ENCODE measurements at regions not wholly inside any gene's neighbourhood (a gene's known extent, or its start where the extent isn't known, plus 50 kb on each side); places are given as distances from the start of the nearest gene placed in this dataset.
"Not testable (repeated sequence)": the region's sequence is repeated elsewhere in the genome, so short reads cannot be mapped to it uniquely, and the experiment has no call there.

DNA sequence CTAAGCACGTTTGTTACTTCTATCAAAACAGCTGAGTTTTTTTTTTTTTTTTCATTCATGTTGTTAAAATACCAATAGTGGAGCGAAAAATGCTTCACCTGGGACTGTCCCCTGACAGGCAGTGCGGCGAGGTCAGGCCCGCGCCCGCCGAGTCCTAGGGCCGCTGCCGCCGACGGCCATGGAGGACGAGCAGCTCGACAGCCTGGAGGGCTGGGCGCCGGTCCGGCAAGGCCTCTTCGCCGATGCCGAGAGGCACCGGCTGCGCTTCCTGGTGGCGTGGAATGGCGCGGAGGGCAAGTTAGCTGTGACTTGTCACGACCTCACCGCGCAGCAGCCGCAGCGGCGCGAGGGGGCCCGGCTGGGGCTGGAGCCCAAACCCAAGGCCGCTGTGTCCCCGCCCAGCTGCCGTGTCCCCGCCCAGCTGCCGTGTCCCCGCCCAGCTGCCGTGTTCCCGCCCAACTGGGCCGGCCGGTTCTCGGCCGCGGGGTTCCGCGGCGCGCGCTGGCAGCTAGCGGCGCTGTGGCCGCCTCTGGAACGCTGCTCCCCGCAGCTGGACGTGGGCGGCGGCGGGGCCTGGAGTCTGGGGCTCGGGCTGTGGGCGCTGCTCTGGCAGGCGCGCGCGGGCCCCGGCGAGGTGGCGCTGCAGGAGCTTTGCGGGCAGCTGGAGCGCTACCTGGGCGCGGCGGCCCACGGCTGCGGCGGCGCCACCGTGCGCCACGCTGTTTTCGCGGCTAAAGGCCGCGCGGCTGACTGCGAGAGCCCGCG is 56.7 kb upstream of the GOLGA8R start:
- DNase-seq (ENCODE audit: low spot score): peak; percentile 50

DNA sequence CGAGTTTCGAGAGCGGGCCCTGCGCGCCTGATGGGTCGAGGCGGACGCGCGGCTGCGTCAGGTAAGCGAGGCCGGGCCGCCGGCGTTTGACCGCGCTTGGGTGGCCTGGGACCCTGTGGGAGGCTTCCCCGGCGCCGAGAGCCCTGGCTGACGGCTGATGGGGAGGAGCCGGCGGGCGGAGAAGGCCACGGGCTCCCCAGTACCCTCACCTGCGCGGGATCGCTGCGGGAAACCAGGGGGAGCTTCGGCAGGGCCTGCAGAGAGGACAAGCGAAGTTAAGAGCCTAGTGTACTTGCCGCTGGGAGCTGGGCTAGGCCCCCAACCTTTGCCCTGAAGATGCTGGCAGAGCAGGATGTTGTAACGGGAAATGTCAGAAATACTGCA is 57.3 kb upstream of the GOLGA8R start:
- not testable (repeated sequence) for DNase-seq (ENCODE audit: low spot score)

DNA sequence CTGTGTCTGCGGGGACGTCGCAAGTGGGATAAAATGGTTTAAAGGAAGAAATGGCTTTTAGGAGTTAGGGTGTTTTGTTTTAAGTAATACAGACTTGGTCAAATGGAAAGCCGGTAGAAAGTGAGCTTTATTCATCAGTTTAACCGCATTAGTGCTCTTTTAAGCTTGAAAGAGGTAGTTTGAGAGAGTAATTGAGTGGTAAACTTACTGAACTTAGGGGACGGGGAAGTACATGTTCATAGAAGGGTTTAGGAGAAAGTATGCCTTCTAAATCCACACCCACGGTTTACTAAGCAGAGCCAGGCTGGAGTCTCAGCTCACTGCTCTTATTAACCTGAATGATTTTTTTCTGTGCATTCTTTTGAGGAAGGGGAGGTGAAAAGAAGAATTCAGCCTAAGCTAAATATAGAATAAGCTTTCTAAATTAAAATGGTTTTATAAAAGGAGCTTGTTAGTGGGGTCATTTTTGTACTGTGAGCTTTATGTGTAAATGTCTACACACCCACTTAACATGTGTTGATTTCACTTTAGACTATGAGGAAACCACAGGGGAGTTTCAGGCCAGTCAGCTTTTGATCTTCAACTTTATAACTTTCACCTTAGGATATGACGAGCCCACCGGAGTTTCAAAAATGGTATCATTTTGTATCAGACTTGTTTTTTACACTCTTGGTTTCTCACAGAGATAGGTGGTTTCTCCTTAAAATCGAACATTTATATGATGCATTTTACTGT is 57.9 kb upstream of the GOLGA8R start:
- not testable (repeated sequence) for DNase-seq (ENCODE audit: low spot score)

DNA sequence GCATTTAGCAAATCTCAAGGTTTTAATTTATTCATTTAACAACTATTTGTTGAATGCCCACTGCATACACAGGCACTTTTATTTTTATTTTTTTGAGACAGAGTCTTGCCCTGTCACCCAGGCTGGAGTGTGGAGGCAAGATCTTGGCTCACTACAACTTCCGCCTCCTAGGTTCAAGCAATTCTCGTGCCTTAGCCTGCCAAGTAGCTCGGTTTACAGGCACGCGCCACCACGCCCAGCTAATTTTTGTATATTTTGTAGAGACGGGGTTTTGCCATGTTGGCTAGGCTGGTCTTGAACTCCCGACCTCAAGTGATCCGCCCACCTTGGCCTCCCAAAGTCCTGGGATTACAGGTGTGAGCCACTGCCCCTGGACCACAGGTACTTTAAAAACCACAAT is 67.0 kb upstream of the GOLGA8Q start:
- not testable (repeated sequence) for DNase-seq (ENCODE audit: low spot score)

DNA sequence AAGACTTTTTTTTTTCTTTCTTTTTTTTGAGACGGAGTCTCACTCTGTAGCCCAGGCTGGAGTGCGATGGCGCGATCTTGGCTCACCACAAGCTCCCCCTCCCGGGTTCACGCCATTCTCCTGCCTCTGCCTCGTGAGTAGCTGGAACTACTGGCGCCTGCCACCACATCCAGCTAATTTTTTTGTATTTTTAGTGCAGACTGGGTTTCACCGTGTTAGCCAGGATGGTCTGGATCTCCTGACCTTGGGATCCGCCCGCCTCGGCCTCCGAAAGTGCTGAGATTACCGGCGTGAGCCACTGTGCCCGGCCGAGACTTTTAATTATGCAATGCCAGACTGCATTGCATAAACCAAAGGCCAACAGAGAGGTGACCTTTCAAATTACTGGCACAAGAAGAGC is 62.6 kb upstream of the GOLGA8Q start:
- not testable (repeated sequence) for DNase-seq (ENCODE audit: low spot score)

DNA sequence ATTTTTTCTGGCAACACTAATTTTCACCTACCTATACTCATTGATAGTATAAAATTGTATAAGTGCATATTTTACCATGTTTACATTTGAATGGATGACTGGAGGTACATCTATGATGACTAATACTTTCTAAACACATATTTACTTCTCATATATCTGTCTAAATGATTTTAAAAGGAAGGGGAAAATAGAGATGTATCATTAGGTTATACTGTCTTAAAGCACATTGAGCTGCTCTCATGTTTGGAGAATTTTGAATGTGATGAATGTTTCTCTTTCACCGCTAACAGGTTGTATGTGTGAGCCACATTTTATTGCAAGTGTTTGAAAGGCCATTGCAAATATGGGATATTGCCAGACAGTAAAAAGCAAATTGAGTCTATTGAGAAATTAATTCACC is 61.5 kb upstream of the GOLGA8Q start:
- DNase-seq (ENCODE audit: low spot score): not testable (repeated sequence)

DNA sequence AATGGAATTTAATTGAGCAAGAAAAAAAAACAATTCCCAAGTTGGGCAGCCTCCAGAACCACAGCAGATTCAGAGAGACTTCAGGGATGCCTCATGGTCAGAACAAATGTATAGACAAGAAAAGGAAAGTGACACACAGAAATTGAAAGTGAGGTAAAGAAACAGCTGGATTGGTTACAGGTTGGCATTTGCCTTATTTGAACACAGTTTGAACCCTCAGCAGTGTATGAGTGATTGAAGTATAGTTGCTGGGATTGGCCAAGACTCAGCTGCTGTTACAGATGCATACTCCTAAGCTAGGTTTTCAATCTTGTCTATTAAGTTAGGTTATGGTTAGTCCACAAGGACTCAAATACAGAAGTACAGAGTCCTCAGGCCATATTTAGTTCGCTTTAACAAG is 57.9 kb upstream of the GOLGA8Q start:
- not testable (repeated sequence) for DNase-seq (ENCODE audit: low spot score)

DNA sequence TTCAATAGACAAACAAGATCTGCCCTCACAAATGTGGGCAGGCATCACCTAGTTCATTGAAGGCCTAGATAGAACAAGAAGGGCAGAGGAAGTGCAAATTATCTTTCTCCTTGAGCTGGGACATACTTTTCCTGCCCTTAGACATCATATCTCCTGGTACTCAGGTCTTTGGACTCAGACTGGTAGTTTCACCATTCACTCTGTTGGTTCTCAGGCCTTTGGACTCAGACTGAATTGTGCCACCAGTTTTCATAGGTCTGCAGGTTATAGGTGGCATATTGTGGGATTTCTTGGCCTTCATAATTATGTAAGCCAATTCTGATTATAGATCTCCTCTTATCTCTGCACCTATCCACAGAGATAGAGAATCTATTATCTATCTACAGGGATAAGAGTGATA is 54.6 kb upstream of the GOLGA8Q start:
- DNase-seq (ENCODE audit: low spot score): not testable (repeated sequence)

DNA sequence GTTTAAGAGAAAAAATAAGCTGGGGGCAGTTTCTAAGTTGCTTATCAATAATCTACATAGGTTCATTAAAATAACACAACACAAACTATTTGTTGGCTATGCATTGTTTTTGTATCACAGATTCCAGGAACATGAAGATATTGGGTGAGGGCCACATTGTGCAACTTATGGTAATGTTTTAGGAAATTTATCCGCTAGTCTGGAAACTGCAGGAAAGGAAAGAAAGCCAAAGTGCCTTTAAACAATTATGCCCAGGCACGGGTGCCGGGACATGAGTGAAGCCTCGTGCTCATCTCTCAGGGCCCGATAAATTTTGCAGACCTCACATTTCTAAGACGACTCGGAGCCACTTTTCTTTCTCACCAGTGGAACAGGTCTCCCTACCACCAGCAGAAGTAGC is 52.6 kb upstream of the GOLGA8Q start:
- not testable (repeated sequence) for DNase-seq (ENCODE audit: low spot score)

DNA sequence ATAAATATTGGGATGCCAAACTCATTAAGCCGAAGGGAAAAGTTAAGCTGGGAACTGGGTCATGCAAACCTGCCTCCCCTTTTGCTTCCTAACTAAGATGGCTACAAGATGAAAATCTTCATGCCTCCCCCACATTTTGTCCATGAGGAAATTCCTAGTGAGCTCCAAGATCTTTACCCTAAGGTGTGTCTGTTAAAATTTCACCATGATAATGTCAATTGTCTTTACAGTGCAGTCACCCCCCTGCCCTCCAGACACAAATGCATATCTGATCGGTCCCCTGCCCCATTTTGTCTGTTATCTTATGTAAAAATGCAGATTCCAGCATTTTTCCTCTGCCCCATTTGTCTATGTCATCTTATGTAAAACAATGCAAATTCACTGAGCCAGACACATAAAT is 51.3 kb upstream of the GOLGA8Q start:
- not testable (repeated sequence) for DNase-seq (ENCODE audit: low spot score)
